KMS-11 (cell line): ENCODE measurements at regions not wholly inside any gene's neighbourhood (a gene's known extent, or its start where the extent isn't known, plus 50 kb on each side); places are given as distances from the start of the nearest gene placed in this dataset.
"Not testable (repeated sequence)": the region's sequence is repeated elsewhere in the genome, so short reads cannot be mapped to it uniquely, and the experiment has no call there.

Experiments
- H2AFZ ChIP-seq: fragments of 200-600 bp; sonication (generic); 2 replicates; pipeline ENCODE4 v1.6.1; 2016; ENCODE audit warnings: antibody characterized with exemption, mixed run types, low read depth
- H3K27ac ChIP-seq: fragments of 200-600 bp; sonication (generic); 2 replicates; pipeline ENCODE4 v1.6.1; 2016; ENCODE audit warnings: mild to moderate bottlenecking, mixed run types
- H3K27me3 ChIP-seq: fragments of 200-600 bp; sonication (generic); 2 replicates; pipeline ENCODE4 v1.6.1; 2017; ENCODE audit warnings: mild to moderate bottlenecking, low read depth, mixed run types, moderate library complexity; ENCODE audit not compliant: insufficient read depth
- H3K36me3 ChIP-seq: fragments of 200-600 bp; sonication (generic); 2 replicates; pipeline ENCODE4 v1.6.1; 2017; ENCODE audit warnings: mild to moderate bottlenecking, mixed run types; ENCODE audit not compliant: insufficient read depth
- H3K4me1 ChIP-seq: fragments of 200-600 bp; sonication (generic); 2 replicates; pipeline ENCODE4 v1.6.1; 2016; ENCODE audit warnings: mild to moderate bottlenecking, low read depth, mixed run types; ENCODE audit not compliant: poor library complexity, severe bottlenecking
- H3K4me2 ChIP-seq: fragments of 200-600 bp; sonication (generic); 2 replicates; pipeline ENCODE4 v1.7.0; 2016; ENCODE audit warnings: mild to moderate bottlenecking, mixed run types
- H3K4me3 ChIP-seq: fragments of 200-600 bp; sonication (generic); IDR thresholded peaks from 2 replicates; pipeline ENCODE4 v1.6.1; 2017; ENCODE audit warnings: low read depth, low read length, mixed read lengths; ENCODE audit not compliant: insufficient read depth
- H3K79me2 ChIP-seq: fragments of 200-600 bp; sonication (generic); 2 replicates; pipeline ENCODE4 v1.6.1; 2016; ENCODE audit warnings: low read depth, mixed run types; ENCODE audit not compliant: insufficient read depth
- H3K9ac ChIP-seq: fragments of 200-600 bp; sonication (generic); 2 replicates; pipeline ENCODE4 v1.6.1; 2016; ENCODE audit warnings: mild to moderate bottlenecking, mixed run types
- H4K20me1 ChIP-seq: fragments of 200-600 bp; sonication (generic); 2 replicates; pipeline ENCODE4 v1.6.1; 2016; ENCODE audit warnings: mild to moderate bottlenecking, mixed run types; ENCODE audit not compliant: insufficient read depth
- TF ChIP-seq, protein P1 (sequence below): fragments of 200-600 bp; sonication (generic); conservative IDR thresholded peaks from 2 replicates; pipeline ENCODE4 v1.6.1; 2017; ENCODE audit warnings: low read depth, mild to moderate bottlenecking, antibody characterized with exemption, low read length, moderate library complexity, mixed read lengths

GRCh38 chr17:70434536-70435490 is 265.5 kb downstream of the KCNJ2 start:
- no peak overlapping the region for H3K4me3 ChIP-seq
- no peak overlapping the region for H2AFZ ChIP-seq
- TF ChIP-seq, protein P1, sequence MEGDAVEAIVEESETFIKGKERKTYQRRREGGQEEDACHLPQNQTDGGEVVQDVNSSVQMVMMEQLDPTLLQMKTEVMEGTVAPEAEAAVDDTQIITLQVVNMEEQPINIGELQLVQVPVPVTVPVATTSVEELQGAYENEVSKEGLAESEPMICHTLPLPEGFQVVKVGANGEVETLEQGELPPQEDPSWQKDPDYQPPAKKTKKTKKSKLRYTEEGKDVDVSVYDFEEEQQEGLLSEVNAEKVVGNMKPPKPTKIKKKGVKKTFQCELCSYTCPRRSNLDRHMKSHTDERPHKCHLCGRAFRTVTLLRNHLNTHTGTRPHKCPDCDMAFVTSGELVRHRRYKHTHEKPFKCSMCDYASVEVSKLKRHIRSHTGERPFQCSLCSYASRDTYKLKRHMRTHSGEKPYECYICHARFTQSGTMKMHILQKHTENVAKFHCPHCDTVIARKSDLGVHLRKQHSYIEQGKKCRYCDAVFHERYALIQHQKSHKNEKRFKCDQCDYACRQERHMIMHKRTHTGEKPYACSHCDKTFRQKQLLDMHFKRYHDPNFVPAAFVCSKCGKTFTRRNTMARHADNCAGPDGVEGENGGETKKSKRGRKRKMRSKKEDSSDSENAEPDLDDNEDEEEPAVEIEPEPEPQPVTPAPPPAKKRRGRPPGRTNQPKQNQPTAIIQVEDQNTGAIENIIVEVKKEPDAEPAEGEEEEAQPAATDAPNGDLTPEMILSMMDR: no peak
- no peaks in the 10 kb centered on the region for H3K4me1 ChIP-seq
- no peak overlapping the region for H3K4me2 ChIP-seq
- H3K36me3 ChIP-seq: no peaks in the 10 kb centered on the region
- H3K27me3 ChIP-seq: no peaks in the 10 kb centered on the region
- no peaks in the 10 kb centered on the region for H4K20me1 ChIP-seq
- H3K27ac ChIP-seq: no peak overlapping the region
- no peak overlapping the region for H3K9ac ChIP-seq
- no peaks in the 10 kb centered on the region for H3K79me2 ChIP-seq

DNA sequence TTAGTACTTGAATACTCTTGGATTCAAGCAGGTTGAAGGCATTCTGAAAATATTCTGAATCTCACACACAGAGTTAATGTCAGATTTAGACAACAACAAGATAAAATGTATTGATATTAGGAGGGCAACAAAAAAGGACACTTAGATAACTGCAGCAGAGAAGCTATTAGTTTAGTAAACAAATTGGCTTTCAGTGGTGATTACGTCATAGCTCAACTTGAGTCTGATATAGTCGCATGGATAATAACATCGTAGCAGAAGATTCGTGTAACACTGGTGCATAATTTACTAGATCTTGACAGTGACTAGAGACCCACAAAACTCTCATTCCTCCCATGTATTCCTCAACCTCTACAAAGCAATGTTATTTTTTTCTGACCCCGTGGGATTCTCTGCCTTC is 268.3 kb downstream of the KCNJ2 start:
- no peak overlapping the region for H3K4me3 ChIP-seq
- H3K79me2 ChIP-seq: no peaks in the 10 kb centered on the region
- no peak overlapping the region for H3K4me2 ChIP-seq
- no peak overlapping the region for H2AFZ ChIP-seq
- no peak overlapping the region for H3K9ac ChIP-seq
- TF ChIP-seq, protein P1: no peak
- no peaks in the 10 kb centered on the region for H3K27me3 ChIP-seq
- no peaks in the 10 kb centered on the region for H4K20me1 ChIP-seq
- no peak overlapping the region for H3K27ac ChIP-seq
- no peaks in the 10 kb centered on the region for H3K36me3 ChIP-seq
- no peaks in the 10 kb centered on the region for H3K4me1 ChIP-seq

DNA sequence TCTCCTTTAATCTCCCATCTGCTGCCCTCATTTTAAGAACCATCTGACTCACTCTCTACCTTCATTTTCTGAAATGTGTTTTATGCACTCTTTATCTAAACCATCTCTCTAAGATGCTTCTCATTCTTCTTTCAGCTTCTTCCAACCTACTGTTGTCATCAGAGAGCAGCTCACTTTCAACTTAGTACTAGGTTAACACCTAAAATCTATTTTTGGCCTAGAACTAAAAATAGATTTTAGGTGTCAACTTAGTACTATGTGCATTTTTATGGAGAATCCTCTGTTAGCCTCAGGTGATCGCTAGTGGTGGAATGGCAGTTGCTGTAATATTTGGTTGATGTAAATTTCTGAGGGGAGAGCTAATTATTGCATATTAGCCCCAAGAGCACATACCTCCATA is 277.1 kb downstream of the KCNJ2 start:
- TF ChIP-seq, protein P1: no peak
- no peaks in the 10 kb centered on the region for H4K20me1 ChIP-seq
- no peak overlapping the region for H3K9ac ChIP-seq
- no peaks in the 10 kb centered on the region for H3K4me1 ChIP-seq
- H3K27ac ChIP-seq: no peak overlapping the region
- H3K27me3 ChIP-seq: no peaks in the 10 kb centered on the region
- H3K4me3 ChIP-seq: no peak overlapping the region
- no peaks in the 10 kb centered on the region for H3K79me2 ChIP-seq
- no peaks in the 10 kb centered on the region for H3K36me3 ChIP-seq
- no peak overlapping the region for H2AFZ ChIP-seq
- H3K4me2 ChIP-seq: no peak overlapping the region

GRCh38 chr17:70447588-70447987 is 278.3 kb downstream of the KCNJ2 start:
- Histone ChIP-seq H4K20me1 (no peaks in the 10 kb centered on the region), H3K4me2 (no peak overlapping the region), H3K4me1 (no peaks in the 10 kb centered on the region), H3K9ac (no peak overlapping the region), H3K27ac (no peak overlapping the region), H3K4me3 (no peak overlapping the region), H3K27me3 (no peaks in the 10 kb centered on the region), H3K79me2 (no peaks in the 10 kb centered on the region), H3K36me3 (no peaks in the 10 kb centered on the region), H2AFZ (no peak overlapping the region)
- TF ChIP-seq, protein P1: no peak

DNA sequence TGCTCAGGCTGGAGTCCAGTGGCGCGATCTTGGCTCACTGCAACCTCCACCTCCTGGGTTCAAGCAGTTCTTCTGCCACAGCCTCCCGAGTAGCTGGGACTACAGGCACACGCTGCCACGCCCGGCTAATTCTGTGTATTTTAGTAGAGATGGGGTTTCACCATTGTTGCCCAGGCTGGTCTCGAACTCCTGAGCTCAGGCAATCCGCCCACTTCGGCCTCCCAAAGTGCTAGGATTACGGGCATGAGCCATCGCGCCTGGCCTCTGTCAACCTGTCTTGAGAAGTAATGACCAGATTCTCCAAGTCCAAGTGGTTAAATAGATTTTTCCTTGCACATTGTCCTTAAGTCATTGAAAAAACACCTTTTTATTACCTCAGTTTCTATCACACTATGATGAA is 283.7 kb downstream of the KCNJ2 start:
- not testable (repeated sequence) for H2AFZ ChIP-seq, H3K79me2 ChIP-seq, H3K9ac ChIP-seq, H3K4me1 ChIP-seq, H3K4me3 ChIP-seq, H4K20me1 ChIP-seq, H3K36me3 ChIP-seq, H3K27me3 ChIP-seq, H3K27ac ChIP-seq, H3K4me2 ChIP-seq
